H1 (cell line): ENCODE measurements at regions not wholly inside any gene's neighbourhood (a gene's known extent, or its start where the extent isn't known, plus 50 kb on each side); places are given as distances from the start of the nearest gene placed in this dataset.

ENCODE experiments used
- BCL11A ChIP-seq, 2 experiments: IDR thresholded peaks; one replicate each; pipeline ENCODE4 v1.6.1; 2011; ENCODE audit warnings: low read depth in 2 of 2, low read length in 2 of 2, mild to moderate bottlenecking in 2 of 2
- CHD7 ChIP-seq: fragments of 300-600 bp; sonication (generic); IDR thresholded peaks from 2 replicates; pipeline ENCODE4 v1.7.1; 2012; ENCODE audit warnings: low read length, moderate library complexity, mild to moderate bottlenecking, inconsistent platforms; ENCODE audit not compliant: insufficient replicate concordance
- TAF1 ChIP-seq: IDR thresholded peaks from 2 replicates; pipeline ENCODE4 v1.6.1; 2011; ENCODE audit warnings: mild to moderate bottlenecking, low read depth, low read length
- TF ChIP-seq, protein P1 (sequence below): IDR thresholded peaks from 2 replicates; pipeline ENCODE4 v1.6.1; 2012; ENCODE audit warnings: inconsistent platforms

GRCh38 chr11:90756617-90757016 lies 533.8 kb upstream of the CHORDC1 start (continued):
- TF ChIP-seq TAF1: no peak
- TF ChIP-seq, protein P1, sequence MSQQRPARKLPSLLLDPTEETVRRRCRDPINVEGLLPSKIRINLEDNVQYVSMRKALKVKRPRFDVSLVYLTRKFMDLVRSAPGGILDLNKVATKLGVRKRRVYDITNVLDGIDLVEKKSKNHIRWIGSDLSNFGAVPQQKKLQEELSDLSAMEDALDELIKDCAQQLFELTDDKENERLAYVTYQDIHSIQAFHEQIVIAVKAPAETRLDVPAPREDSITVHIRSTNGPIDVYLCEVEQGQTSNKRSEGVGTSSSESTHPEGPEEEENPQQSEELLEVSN: no peak
- TF ChIP-seq BCL11A (IDR thresholded peaks at IDR 0.05; ENCODE audit: low read depth in 2 of 2, low read length in 2 of 2): no peak
- no peak for TF ChIP-seq CHD7
